PC-3 (cell line): ENCODE measurements at regions not wholly inside any gene's neighbourhood (a gene's known extent, or its start where the extent isn't known, plus 50 kb on each side); places are given as distances from the start of the nearest gene placed in this dataset.

Experiments used
- EZH2 ChIP-seq: fragments of 300-600 bp; sonication (generic); IDR thresholded peaks from one replicate; pipeline ENCODE4 v1.6.1; 2017; ENCODE audit warnings: antibody characterized with exemption, mild to moderate bottlenecking, low read length; ENCODE audit not compliant: unreplicated experiment
- EZH2phosphoT487 ChIP-seq: fragments of 300-600 bp; sonication (generic); IDR thresholded peaks from 2 replicates; pipeline ENCODE4 v1.6.1; 2018; ENCODE audit warnings: mild to moderate bottlenecking, antibody characterized with exemption, low read length, borderline replicate concordance
- TF ChIP-seq, protein P1 (sequence below): fragments of 300-600 bp; sonication (generic); conservative IDR thresholded peaks from 2 replicates; pipeline ENCODE4 v1.5.1; 2017; ENCODE audit warnings: antibody characterized with exemption, low read depth, mild to moderate bottlenecking, low read length

GRCh38 chr12:124085419-124086296 is 112.6 kb downstream of the ZNF664 start:
- TF ChIP-seq, protein P1, sequence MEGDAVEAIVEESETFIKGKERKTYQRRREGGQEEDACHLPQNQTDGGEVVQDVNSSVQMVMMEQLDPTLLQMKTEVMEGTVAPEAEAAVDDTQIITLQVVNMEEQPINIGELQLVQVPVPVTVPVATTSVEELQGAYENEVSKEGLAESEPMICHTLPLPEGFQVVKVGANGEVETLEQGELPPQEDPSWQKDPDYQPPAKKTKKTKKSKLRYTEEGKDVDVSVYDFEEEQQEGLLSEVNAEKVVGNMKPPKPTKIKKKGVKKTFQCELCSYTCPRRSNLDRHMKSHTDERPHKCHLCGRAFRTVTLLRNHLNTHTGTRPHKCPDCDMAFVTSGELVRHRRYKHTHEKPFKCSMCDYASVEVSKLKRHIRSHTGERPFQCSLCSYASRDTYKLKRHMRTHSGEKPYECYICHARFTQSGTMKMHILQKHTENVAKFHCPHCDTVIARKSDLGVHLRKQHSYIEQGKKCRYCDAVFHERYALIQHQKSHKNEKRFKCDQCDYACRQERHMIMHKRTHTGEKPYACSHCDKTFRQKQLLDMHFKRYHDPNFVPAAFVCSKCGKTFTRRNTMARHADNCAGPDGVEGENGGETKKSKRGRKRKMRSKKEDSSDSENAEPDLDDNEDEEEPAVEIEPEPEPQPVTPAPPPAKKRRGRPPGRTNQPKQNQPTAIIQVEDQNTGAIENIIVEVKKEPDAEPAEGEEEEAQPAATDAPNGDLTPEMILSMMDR: no peak
- no peak for TF ChIP-seq EZH2
- no peak for TF ChIP-seq EZH2phosphoT487
